GM12878 (cell line): ENCODE measurements at regions not wholly inside any gene's neighbourhood (a gene's known extent, or its start where the extent isn't known, plus 50 kb on each side); places are given as distances from the start of the nearest gene placed in this dataset.

Experiments
- ATAC-seq: fragments of 200-7000 bp; cut with Tn5 transposase; 3 replicates; pipeline ENCODE4 v1.9.1; 2020; ENCODE audit warnings: mild to moderate bottlenecking, moderate library complexity
- BruUV-seq: library from RNA; stranded (reverse); fragments of 400-500 nt; replicated peaks from 2 replicates; lab custom pipeline; 2021; lab: Mats Ljungman, UMichigan
- CTCF ChIA-PET: fragments of 300-600 bp; sonication (Branson Sonifier 250); formaldehyde crosslinking; extraction: SDS; loops from one replicate; lab custom pipeline; 2021; ENCODE audit warnings: inconsistent platforms; lab: Yijun Ruan, JAX
- POLR2A ChIA-PET: fragments of 350-600 bp; formaldehyde crosslinking; extraction: SDS; loops from one replicate; lab custom pipeline; 2021; ENCODE audit warnings: inconsistent platforms; lab: Charles Lee
- RAD21 ChIA-PET: fragments of 300-600 bp; sonication (Branson Sonifier 250); formaldehyde crosslinking; loops from one replicate; lab custom pipeline; 2023; ENCODE audit warnings: antibody characterized with exemption; ENCODE audit not compliant: unreplicated experiment; lab: Charles Lee
- SMC1A ChIA-PET: fragments of 300-600 bp; sonication (Branson Sonifier 250); formaldehyde crosslinking; loops from one replicate; lab custom pipeline; 2023; ENCODE audit not compliant: unreplicated experiment, uncharacterized antibody; lab: Charles Lee
- DNase-seq: peaks from one replicate; pipeline ENCODE4 v3.0.0-alpha.2; 2011; ENCODE audit warnings: low read depth, low spot score
- FAIRE-seq: peaks from 3 replicates; lab custom pipeline; 2011; peaks lifted over from hg19 to GRCh38; lab: Jason Lieb, UNC
- H2AFZ ChIP-seq: 2 replicates; pipeline ENCODE4 v1.6.0; 2011; ENCODE audit warnings: low read depth, low read length, control low read depth; ENCODE audit not compliant: control insufficient read depth
- H3K27ac ChIP-seq: 2 replicates; pipeline ENCODE4 v1.5.1; 2011; ENCODE audit warnings: control low read depth; ENCODE audit not compliant: control insufficient read depth, insufficient read depth
- H3K27me3 ChIP-seq, 2 experiments: replicated peaks in 1 of 2; 2 replicates each; pipeline versions ENCODE4 v1.6.0 to v1.6.1; 2011; ENCODE audit warnings: low read length in 1 of 2; ENCODE audit not compliant: control insufficient read depth in 2 of 2, insufficient read depth in 2 of 2
- H3K36me3 ChIP-seq, 2 experiments: 2 replicates each; pipeline ENCODE4 v1.5.1; 2011; ENCODE audit warnings: low read length in 1 of 2; ENCODE audit not compliant: control insufficient read depth in 2 of 2, insufficient read depth in 2 of 2
- H3K4me1 ChIP-seq: 2 replicates; pipeline ENCODE4 v1.6.1; 2011; ENCODE audit warnings: mild to moderate bottlenecking, low read length, moderate library complexity, mixed read lengths; ENCODE audit not compliant: control insufficient read depth, insufficient read depth
- H3K4me2 ChIP-seq: 2 replicates; pipeline ENCODE4 v1.6.0; 2011; ENCODE audit warnings: control low read depth; ENCODE audit not compliant: control insufficient read depth, insufficient read depth
- H3K4me3 ChIP-seq: fragments of 200-600 bp; sonication (generic); 2 replicates; pipeline ENCODE4 v1.5.1; 2016
- H3K79me2 ChIP-seq: 2 replicates; pipeline ENCODE4 v1.6.0; 2011; ENCODE audit warnings: low read length; ENCODE audit not compliant: control insufficient read depth, insufficient read depth
- H3K9ac ChIP-seq: 2 replicates; pipeline ENCODE4 v1.8.0; 2011; ENCODE audit warnings: low read length, control low read depth, mixed read lengths; ENCODE audit not compliant: control insufficient read depth, insufficient read depth
- H3K9me3 ChIP-seq: replicated peaks from 3 replicates; pipeline ENCODE4 v1.5.1; 2011; ENCODE audit warnings: mild to moderate bottlenecking, low read length; ENCODE audit not compliant: control insufficient read depth, insufficient read depth
- H4K20me1 ChIP-seq: 2 replicates; pipeline ENCODE4 v1.6.0; 2011; ENCODE audit not compliant: control insufficient read depth, insufficient read depth
- ATF3 ChIP-seq: IDR thresholded peaks from 2 replicates; pipeline ENCODE4 v1.6.1; 2011; ENCODE audit warnings: low read depth, mild to moderate bottlenecking, low read length, moderate library complexity, borderline replicate concordance; ENCODE audit errors: extremely low read depth
- BHLHE40 ChIP-seq, 2 experiments: fragments of 450-650 bp in 1 of 2; IDR thresholded peaks; 2 replicates each; pipeline ENCODE4 v1.6.1; 2011 to 2017; ENCODE audit warnings: low read depth in 2 of 2, borderline replicate concordance in 1 of 2, improper control_type of control experiment in 1 of 2, low read length in 1 of 2, mild to moderate bottlenecking in 1 of 2
- GABPA ChIP-seq: IDR thresholded peaks from 2 replicates; pipeline ENCODE4 v1.6.1; 2014; ENCODE audit warnings: antibody characterized with exemption, low read depth, mild to moderate bottlenecking, inconsistent platforms
- KAT2A ChIP-seq: conservative IDR thresholded peaks from 2 replicates; pipeline ENCODE4 v1.6.1; 2011; ENCODE audit warnings: low read depth, low read length; ENCODE audit not compliant: control insufficient read depth
- LARP7 ChIP-seq: fragments of 450-650 bp; IDR thresholded peaks from 2 replicates; pipeline ENCODE4 v1.6.1; 2017; ENCODE audit warnings: mild to moderate bottlenecking
- RELA ChIP-seq: fragments of 450-650 bp; IDR thresholded peaks from 2 replicates; pipeline ENCODE4 v1.8.0; 2014; ENCODE audit warnings: borderline replicate concordance; ENCODE audit not compliant: partially characterized antibody
- SIX5 ChIP-seq: IDR thresholded peaks from 2 replicates; pipeline ENCODE4 v1.6.1; 2011; ENCODE audit warnings: mild to moderate bottlenecking, low read depth, low read length, moderate library complexity; ENCODE audit not compliant: severe bottlenecking
- USF2 ChIP-seq: IDR thresholded peaks from 2 replicates; pipeline ENCODE4 v1.6.1; 2011; ENCODE audit warnings: low read depth, low read length, improper control_type of control experiment, borderline replicate concordance
- WGBS: methylation state at CpG from one replicate; pipeline ENCODE4 v1.1.6; 2016; ENCODE audit warnings: low lambda C conversion rate; ENCODE audit not compliant: insufficient replicate concordance, insufficient coverage; ENCODE audit errors: missing lambda C conversion rate; 5-methylcytosine and 5-hydroxymethylcytosine counted together
- in situ Hi-C: fragments of 300-500 bp; cut with MboI; formaldehyde crosslinking; loops from 9 replicates; pipeline ENCODE4 v1.14.3; 2018; ENCODE audit warnings: mixed read lengths
- intact Hi-C: fragments of 100-400 bp; cut with micrococcal nuclease; formaldehyde crosslinking; loops from one replicate; pipeline ENCODE4 v1.14.2; 2022; ENCODE audit not compliant: unreplicated experiment

GRCh38 chr1:187655104-187655503, 826.4 kb downstream of the PLA2G4A start:
- Histone ChIP-seq H4K20me1 (no peaks in the 10 kb centered on the region), H3K27me3 (no peaks in the 10 kb centered on the region), H3K4me2 (no peak overlapping the region), H3K79me2 (no peaks in the 10 kb centered on the region), H2AFZ (no peak overlapping the region), H3K9me3 (no peaks in the 10 kb centered on the region), H3K9ac (no peak overlapping the region), H3K36me3 (no peaks in the 10 kb centered on the region), H3K27ac (no peak overlapping the region), H3K4me1 (no peaks in the 10 kb centered on the region), H3K4me3 (no peak overlapping the region)
- FAIRE-seq (no peak), DNase-seq (no peak), ATAC-seq (no peak)
- BruUV-seq: no TSS peak
- in situ Hi-C loops (no loop called here), intact Hi-C loops (no loop called here)
- ChIA-PET CTCF (interaction anchor here (0.7 kb wide), 1 partner anchor 98 kb away, joined by 3 read pairs; no protein-coding TSS in a partner anchor), SMC1A (no interaction called here), RAD21 (no interaction called here), POLR2A (no interaction called here)
- TF ChIP-seq GABPA (no peak), BHLHE40 (IDR thresholded peaks at IDR 0.05; ENCODE audit: borderline replicate concordance in 1 of 2, low read depth in 2 of 2, low read length in 1 of 2) (no peak), ATF3 (no peak), RELA (no peak)

GRCh38 chr1:187665483-187665882, 836.7 kb downstream of the PLA2G4A start:
- SMC1A ChIA-PET: no interaction called here
- no peaks in the 10 kb centered on the region for H3K79me2 ChIP-seq
- H3K4me3 ChIP-seq: no peak overlapping the region
- H2AFZ ChIP-seq: no peak overlapping the region
- POLR2A ChIA-PET: no interaction called here
- DNase-seq (no peak), ATAC-seq (no peak), FAIRE-seq (no peak)
- H3K27me3 ChIP-seq: no peaks in the 10 kb centered on the region
- 50% methylated on average over 2 of the region's 2 CpGs for WGBS
- no peaks in the 10 kb centered on the region for H3K4me1 ChIP-seq
- no peaks in the 10 kb centered on the region for H4K20me1 ChIP-seq
- H3K9ac ChIP-seq: no peak overlapping the region
- intact Hi-C loops: no loop called here
- H3K9me3 ChIP-seq: no peaks in the 10 kb centered on the region
- RAD21 ChIA-PET: no interaction called here
- in situ Hi-C loops: no loop called here
- no peak overlapping the region for H3K4me2 ChIP-seq
- BruUV-seq: no TSS peak
- CTCF ChIA-PET: interaction anchor here (0.6 kb wide), 2 partner anchors 258 to 973 kb away, joined by 3 to 6 read pairs; no protein-coding TSS in a partner anchor
- no peak for TF ChIP-seq KAT2A
- no peak for TF ChIP-seq USF2
- no peak for TF ChIP-seq SIX5
- no peak for TF ChIP-seq LARP7
- H3K36me3 ChIP-seq: no peaks in the 10 kb centered on the region
- H3K27ac ChIP-seq: no peak overlapping the region
